Osteoblast (primary cell): ENCODE measurements at regions not wholly inside any gene's neighbourhood (a gene's known extent, or its start where the extent isn't known, plus 50 kb on each side); places are given as distances from the start of the nearest gene placed in this dataset.

Experiments
- DNase-seq: peaks from one replicate; pipeline ENCODE4 v3.0.0; 2011; ENCODE audit warnings: low spot score, mixed read lengths; ENCODE audit not compliant: insufficient read length; ENCODE audit errors: missing footprints
- H2AFZ ChIP-seq: 2 replicates; pipeline ENCODE4 v1.6.0; 2011; ENCODE audit warnings: mild to moderate bottlenecking, low read length
- H3K27ac ChIP-seq: 2 replicates; pipeline ENCODE4 v1.5.1; 2011; ENCODE audit warnings: mild to moderate bottlenecking, low read depth, low read length, moderate library complexity
- H3K27me3 ChIP-seq: 2 replicates; pipeline ENCODE4 v1.6.0; 2012; ENCODE audit warnings: mild to moderate bottlenecking, control low read depth, inconsistent platforms, low read length, moderate library complexity; ENCODE audit not compliant: insufficient read depth
- H3K36me3 ChIP-seq: 2 replicates; pipeline ENCODE4 v1.5.1; 2011; ENCODE audit warnings: mild to moderate bottlenecking, low read length, control low read depth, moderate library complexity; ENCODE audit not compliant: insufficient read depth
- H3K4me1 ChIP-seq: 2 replicates; pipeline ENCODE4 v1.5.1; 2011; ENCODE audit warnings: mild to moderate bottlenecking, low read length, control low read depth, moderate library complexity; ENCODE audit not compliant: insufficient read depth
- H3K4me2 ChIP-seq: 2 replicates; pipeline ENCODE4 v1.6.0; 2011; ENCODE audit warnings: mild to moderate bottlenecking, low read length; ENCODE audit not compliant: insufficient read depth
- H3K4me3 ChIP-seq: fragments of 200-600 bp; sonication (generic); 3 replicates; pipeline ENCODE4 v1.5.1; 2012; ENCODE audit warnings: mild to moderate bottlenecking, low read length, inconsistent platforms; ENCODE audit not compliant: insufficient read depth
- H3K79me2 ChIP-seq: 2 replicates; pipeline ENCODE4 v1.6.0; 2012; ENCODE audit warnings: mild to moderate bottlenecking, low read length, control low read depth, inconsistent platforms; ENCODE audit not compliant: insufficient read depth
- H3K9me3 ChIP-seq: 2 replicates; pipeline ENCODE4 v1.5.1; 2011; ENCODE audit warnings: low read depth, low read length, control low read depth
- H4K20me1 ChIP-seq: 2 replicates; pipeline ENCODE4 v1.6.0; 2012; ENCODE audit warnings: mild to moderate bottlenecking, low read length, control low read depth; ENCODE audit not compliant: insufficient read depth
- CTCF ChIP-seq: IDR thresholded peaks from 2 replicates; pipeline ENCODE4 v1.5.1; 2011; ENCODE audit warnings: mild to moderate bottlenecking, low read depth, low read length, moderate library complexity; ENCODE audit errors: extremely low read depth

GRCh38 chr18:78240101-78240500 is 739.5 kb upstream of the SALL3 start:
- H3K27ac ChIP-seq = no peak overlapping the region
- no peaks in the 10 kb centered on the region for H3K79me2 ChIP-seq
- H2AFZ ChIP-seq = no peak overlapping the region
- no peak overlapping the region for H3K4me3 ChIP-seq
- DNase-seq = no peak
- TF ChIP-seq CTCF = no peak
- no peaks in the 10 kb centered on the region for H3K9me3 ChIP-seq
- H4K20me1 ChIP-seq = no peaks in the 10 kb centered on the region
- H3K4me2 ChIP-seq = no peak overlapping the region
- H3K4me1 ChIP-seq = no peaks in the 10 kb centered on the region
- no peaks in the 10 kb centered on the region for H3K27me3 ChIP-seq
- no peaks in the 10 kb centered on the region for H3K36me3 ChIP-seq

- Histone ChIP-seq H3K9me3 (no peaks in the 10 kb centered on the region), H3K27ac (no peak overlapping the region), H3K4me2 (no peak overlapping the region), H3K4me3 (no peak overlapping the region), H2AFZ (no peak overlapping the region), H3K4me1 (no peaks in the 10 kb centered on the region), H3K27me3 (no peaks in the 10 kb centered on the region), H3K79me2 (no peaks in the 10 kb centered on the region), H4K20me1 (no peaks in the 10 kb centered on the region), H3K36me3 (no peaks in the 10 kb centered on the region)
- TF ChIP-seq CTCF = no peak
- no peak for DNase-seq
Measured at GRCh38 chr18:78240627-78241252, 738.9 kb upstream of the SALL3 start.

GRCh38 chr18:78241535-78242253 is 737.9 kb upstream of the SALL3 start:
- Histone ChIP-seq H2AFZ (no peak overlapping the region), H3K9me3 (no peaks in the 10 kb centered on the region), H3K27me3 (no peaks in the 10 kb centered on the region), H3K36me3 (no peaks in the 10 kb centered on the region), H3K4me2 (no peak overlapping the region), H3K79me2 (no peaks in the 10 kb centered on the region), H3K4me3 (no peak overlapping the region), H3K27ac (no peak overlapping the region), H4K20me1 (no peaks in the 10 kb centered on the region), H3K4me1 (no peaks in the 10 kb centered on the region)
- no peak for TF ChIP-seq CTCF
- DNase-seq = no peak

- Histone ChIP-seq H3K27me3 (no peaks in the 10 kb centered on the region), H4K20me1 (no peaks in the 10 kb centered on the region), H3K79me2 (no peaks in the 10 kb centered on the region), H3K4me2 (no peak overlapping the region), H3K9me3 (no peaks in the 10 kb centered on the region), H3K4me3 (no peak overlapping the region), H3K4me1 (no peaks in the 10 kb centered on the region), H3K36me3 (no peaks in the 10 kb centered on the region), H2AFZ (no peak overlapping the region), H3K27ac (no peak overlapping the region)
- TF ChIP-seq CTCF = no peak
- no peak for DNase-seq
Measured at GRCh38 chr18:78242254-78242643, 737.4 kb upstream of the SALL3 start.
